ENCODE measurements at regions not wholly inside any gene's neighbourhood (a gene's known extent, or its start where the extent isn't known, plus 50 kb on each side); places are given as distances from the start of the nearest gene placed in this dataset.

DNA sequence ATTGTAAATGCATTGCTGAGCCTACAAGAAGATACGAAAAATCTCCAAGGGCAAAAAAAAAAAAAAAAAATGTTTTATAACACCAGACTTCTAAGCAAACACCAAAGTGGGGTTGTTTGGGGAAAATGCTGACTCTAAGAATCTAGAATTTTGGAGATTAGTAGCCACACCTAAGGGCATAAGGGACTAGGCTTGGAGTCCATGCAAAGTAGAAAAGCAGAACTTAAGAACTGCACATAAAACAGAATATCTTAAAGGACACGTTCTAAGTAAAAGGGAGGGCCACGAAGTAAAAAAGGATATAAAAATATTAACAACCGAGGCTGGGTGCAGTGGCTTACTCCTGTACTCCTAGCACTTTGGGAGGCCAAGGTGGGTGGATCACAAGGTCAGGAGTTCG lies 269.8 kb upstream of the AUTS2 start:
- TF ChIP-seq FOXP2 (optimal IDR thresholded peaks at IDR 0.05; ENCODE audit: borderline replicate concordance, extremely low read depth, extremely low read length, insufficient read depth): no peak

DNA sequence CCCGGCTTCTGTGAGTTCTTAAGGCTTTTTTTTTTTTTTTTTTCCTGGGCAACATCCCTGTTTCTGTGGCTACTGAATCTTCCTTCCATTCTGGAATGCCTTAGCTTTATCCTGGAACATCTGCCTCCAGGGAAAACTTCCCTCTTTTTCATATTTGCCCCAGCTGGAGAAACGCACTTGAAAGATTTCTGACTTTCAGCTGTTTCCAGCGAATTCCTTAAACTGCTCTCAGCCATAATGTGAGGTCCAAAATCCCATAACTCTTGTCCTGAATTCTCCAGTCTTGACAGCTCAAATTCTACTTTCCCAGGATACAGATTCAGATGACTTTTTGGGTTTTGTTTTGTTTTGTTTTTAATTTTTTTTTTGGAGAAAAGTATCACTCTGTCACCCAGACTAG lies 263.6 kb upstream of the AUTS2 start:
- TF ChIP-seq TAF1 (IDR thresholded peaks at IDR 0.05; ENCODE audit: borderline replicate concordance, insufficient read depth, low read length): no peak
- TF ChIP-seq SIN3A (IDR thresholded peaks at IDR 0.05; ENCODE audit: borderline replicate concordance, insufficient read depth, low read length): no peak
- TF ChIP-seq POLR2AphosphoS5 (IDR thresholded peaks at IDR 0.05; ENCODE audit: low read depth, low read length): no peak
- no peak for TF ChIP-seq FOXP2 (optimal IDR thresholded peaks at IDR 0.05; ENCODE audit: borderline replicate concordance, extremely low read depth, extremely low read length, insufficient read depth)
- TF ChIP-seq, protein P1, sequence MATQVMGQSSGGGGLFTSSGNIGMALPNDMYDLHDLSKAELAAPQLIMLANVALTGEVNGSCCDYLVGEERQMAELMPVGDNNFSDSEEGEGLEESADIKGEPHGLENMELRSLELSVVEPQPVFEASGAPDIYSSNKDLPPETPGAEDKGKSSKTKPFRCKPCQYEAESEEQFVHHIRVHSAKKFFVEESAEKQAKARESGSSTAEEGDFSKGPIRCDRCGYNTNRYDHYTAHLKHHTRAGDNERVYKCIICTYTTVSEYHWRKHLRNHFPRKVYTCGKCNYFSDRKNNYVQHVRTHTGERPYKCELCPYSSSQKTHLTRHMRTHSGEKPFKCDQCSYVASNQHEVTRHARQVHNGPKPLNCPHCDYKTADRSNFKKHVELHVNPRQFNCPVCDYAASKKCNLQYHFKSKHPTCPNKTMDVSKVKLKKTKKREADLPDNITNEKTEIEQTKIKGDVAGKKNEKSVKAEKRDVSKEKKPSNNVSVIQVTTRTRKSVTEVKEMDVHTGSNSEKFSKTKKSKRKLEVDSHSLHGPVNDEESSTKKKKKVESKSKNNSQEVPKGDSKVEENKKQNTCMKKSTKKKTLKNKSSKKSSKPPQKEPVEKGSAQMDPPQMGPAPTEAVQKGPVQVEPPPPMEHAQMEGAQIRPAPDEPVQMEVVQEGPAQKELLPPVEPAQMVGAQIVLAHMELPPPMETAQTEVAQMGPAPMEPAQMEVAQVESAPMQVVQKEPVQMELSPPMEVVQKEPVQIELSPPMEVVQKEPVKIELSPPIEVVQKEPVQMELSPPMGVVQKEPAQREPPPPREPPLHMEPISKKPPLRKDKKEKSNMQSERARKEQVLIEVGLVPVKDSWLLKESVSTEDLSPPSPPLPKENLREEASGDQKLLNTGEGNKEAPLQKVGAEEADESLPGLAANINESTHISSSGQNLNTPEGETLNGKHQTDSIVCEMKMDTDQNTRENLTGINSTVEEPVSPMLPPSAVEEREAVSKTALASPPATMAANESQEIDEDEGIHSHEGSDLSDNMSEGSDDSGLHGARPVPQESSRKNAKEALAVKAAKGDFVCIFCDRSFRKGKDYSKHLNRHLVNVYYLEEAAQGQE (IDR thresholded peaks at IDR 0.05; ENCODE audit: insufficient read depth in 1 of 2, low read depth in 2 of 2, low read length in 2 of 2): no peak

DNA sequence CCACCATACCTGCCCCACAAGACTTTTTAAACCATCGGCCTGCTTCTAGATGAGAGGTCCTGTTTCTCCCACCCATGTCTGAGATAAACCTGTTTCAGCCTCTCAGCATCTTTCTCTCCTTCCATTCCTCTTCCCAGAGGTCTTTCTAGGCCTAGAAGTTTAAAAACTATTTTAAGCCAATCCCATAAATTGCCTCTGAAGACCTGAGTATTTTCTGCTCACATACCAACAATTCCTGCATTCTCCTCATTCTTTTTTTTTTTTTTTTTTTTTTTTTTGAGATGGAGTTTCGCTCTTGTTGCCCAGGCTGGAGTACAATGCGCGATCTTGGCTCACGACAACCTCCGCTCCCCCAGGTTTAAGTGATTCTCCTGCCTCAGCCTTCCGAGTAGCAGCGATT lies 262.9 kb upstream of the AUTS2 start:
- no peak for TF ChIP-seq TAF1 (IDR thresholded peaks at IDR 0.05; ENCODE audit: borderline replicate concordance, insufficient read depth, low read length)
- TF ChIP-seq POLR2AphosphoS5 (IDR thresholded peaks at IDR 0.05; ENCODE audit: low read depth, low read length): no peak
- TF ChIP-seq SIN3A (IDR thresholded peaks at IDR 0.05; ENCODE audit: borderline replicate concordance, insufficient read depth, low read length): no peak
- no peak for TF ChIP-seq FOXP2 (optimal IDR thresholded peaks at IDR 0.05; ENCODE audit: borderline replicate concordance, extremely low read depth, extremely low read length, insufficient read depth)
- TF ChIP-seq, protein P1 (IDR thresholded peaks at IDR 0.05; ENCODE audit: insufficient read depth in 1 of 2, low read depth in 2 of 2, low read length in 2 of 2): no peak

DNA sequence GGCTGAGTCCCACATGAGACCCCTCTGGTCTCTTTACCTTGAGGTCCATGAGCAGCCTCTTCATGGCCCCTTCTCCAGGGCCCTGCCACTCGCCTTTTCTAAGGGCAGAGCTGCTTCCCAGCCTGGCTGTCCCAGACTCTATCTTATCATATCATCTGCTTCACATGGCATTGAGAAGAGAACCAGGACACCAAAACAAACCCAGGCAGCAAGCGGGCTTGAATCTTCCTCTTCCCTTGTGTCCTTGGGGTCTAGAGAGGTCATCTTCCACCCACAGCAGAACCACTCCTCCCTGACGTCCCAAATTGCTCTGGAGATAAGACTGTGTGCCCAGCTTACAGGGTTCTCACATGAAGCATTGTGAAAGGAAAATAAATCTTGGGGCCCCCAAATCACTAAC lies 261.3 kb upstream of the AUTS2 start:
- TF ChIP-seq TAF1 (IDR thresholded peaks at IDR 0.05; ENCODE audit: borderline replicate concordance, insufficient read depth, low read length) (no peak), POLR2AphosphoS5 (IDR thresholded peaks at IDR 0.05; ENCODE audit: low read depth, low read length) (no peak), SIN3A (IDR thresholded peaks at IDR 0.05; ENCODE audit: borderline replicate concordance, insufficient read depth, low read length) (no peak), FOXP2 (optimal IDR thresholded peaks at IDR 0.05; ENCODE audit: borderline replicate concordance, extremely low read depth, extremely low read length, insufficient read depth) (no peak)
- TF ChIP-seq, protein P1 (IDR thresholded peaks at IDR 0.05; ENCODE audit: insufficient read depth in 1 of 2, low read depth in 2 of 2, low read length in 2 of 2): no peak

DNA sequence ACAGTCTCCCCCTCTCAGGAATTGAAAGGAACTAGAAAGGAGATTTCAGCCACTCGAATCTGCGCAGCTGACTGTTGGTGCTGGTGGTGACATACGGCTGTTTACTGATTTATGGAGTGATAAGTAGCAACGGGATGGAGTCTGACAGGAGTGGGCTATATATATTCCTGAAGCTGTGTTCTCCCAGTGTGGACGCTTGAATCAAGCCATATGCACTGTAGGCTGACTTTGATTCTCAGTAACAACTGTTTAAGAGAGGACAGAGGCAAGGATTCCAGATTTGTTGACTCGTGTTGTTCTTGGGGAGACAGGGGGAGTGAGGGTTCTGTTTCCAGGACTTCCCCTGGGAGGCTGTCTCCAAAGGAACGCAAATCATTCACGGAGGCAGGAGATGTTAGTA lies 260.1 kb upstream of the AUTS2 start:
- TF ChIP-seq TAF1 (IDR thresholded peaks at IDR 0.05; ENCODE audit: borderline replicate concordance, insufficient read depth, low read length) (no peak), FOXP2 (optimal IDR thresholded peaks at IDR 0.05; ENCODE audit: borderline replicate concordance, extremely low read depth, extremely low read length, insufficient read depth) (no peak), POLR2AphosphoS5 (IDR thresholded peaks at IDR 0.05; ENCODE audit: low read depth, low read length) (no peak), SIN3A (IDR thresholded peaks at IDR 0.05; ENCODE audit: borderline replicate concordance, insufficient read depth, low read length) (no peak)
- TF ChIP-seq, protein P1 (IDR thresholded peaks at IDR 0.05; ENCODE audit: insufficient read depth in 1 of 2, low read depth in 2 of 2, low read length in 2 of 2): no peak

Data from PFSK-1 (cell line).